Cardiac septum (tissue), 1 donor: ENCODE measurements at regions not wholly inside any gene's neighbourhood (a gene's known extent, or its start where the extent isn't known, plus 50 kb on each side); places are given as distances from the start of the nearest gene placed in this dataset.
"Not testable (repeated sequence)": the region's sequence is repeated elsewhere in the genome, so short reads cannot be mapped to it uniquely, and the experiment has no call there.

Experiments used
- DNase-seq: peaks from one replicate; pipeline ENCODE4 v3.0.0-alpha.2; 2020; ENCODE audit warnings: low spot score
- intact Hi-C: fragments of 100-400 bp; cut with DNase I; formaldehyde crosslinking; loops from one replicate; pipeline ENCODE4 v1.14.0; 2022
- donor health status: DM: no; HTN: no; CAD: no.

GRCh38 chrX:5341902-5342301 lies 886.8 kb downstream of the NLGN4X start:
- intact Hi-C loops: no loop called here
- DNase-seq: no peak

DNA sequence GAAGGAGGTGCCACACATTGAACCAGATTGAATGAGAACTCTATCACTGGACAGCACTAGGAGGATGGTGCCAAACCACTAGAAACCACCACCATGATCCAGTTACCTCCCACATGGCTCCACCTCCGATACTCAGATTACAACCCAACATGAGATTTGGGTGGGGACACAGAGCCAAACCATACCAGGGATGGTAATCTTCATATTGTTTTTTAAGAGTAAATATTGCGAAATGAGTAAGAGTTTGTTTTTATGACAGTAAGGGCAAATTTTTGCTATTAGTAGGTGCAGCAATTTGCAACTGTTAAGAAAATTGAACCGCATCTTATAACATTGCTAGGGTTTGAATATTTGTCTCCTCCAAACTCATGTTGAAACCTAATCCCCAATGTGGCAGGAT lies 891.5 kb downstream of the NLGN4X start:
- no peak for DNase-seq
- intact Hi-C loops: no loop called here

- intact Hi-C loops: no loop called here
- DNase-seq: no peak
These were observed 904.1 kb downstream of the NLGN4X start for GRCh38 chrX:5324546-5324945.

DNA sequence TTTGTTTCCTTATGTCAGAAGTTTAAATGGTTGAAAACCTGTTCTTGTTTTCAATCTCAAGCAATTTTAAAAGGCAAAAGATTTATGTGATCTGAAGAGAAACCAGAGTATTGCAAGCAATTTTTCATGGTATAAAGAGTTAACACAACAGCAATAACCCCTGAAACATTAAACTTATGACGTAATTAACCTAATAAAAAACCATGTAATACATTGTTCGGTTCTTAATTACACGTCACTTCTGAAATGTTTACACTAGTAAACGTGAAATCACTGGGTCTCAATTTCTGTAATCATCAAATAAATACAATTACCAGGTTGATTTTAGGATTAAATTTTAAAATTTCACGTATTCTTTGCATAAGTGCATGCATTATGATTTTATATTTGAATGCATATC lies 914.5 kb downstream of the NLGN4X start:
- no peak for DNase-seq
- intact Hi-C loops: no loop called here

- no peak for DNase-seq
- intact Hi-C loops: no loop called here
These were observed 921.3 kb downstream of the NLGN4X start for GRCh38 chrX:5307416-5307815.

DNA sequence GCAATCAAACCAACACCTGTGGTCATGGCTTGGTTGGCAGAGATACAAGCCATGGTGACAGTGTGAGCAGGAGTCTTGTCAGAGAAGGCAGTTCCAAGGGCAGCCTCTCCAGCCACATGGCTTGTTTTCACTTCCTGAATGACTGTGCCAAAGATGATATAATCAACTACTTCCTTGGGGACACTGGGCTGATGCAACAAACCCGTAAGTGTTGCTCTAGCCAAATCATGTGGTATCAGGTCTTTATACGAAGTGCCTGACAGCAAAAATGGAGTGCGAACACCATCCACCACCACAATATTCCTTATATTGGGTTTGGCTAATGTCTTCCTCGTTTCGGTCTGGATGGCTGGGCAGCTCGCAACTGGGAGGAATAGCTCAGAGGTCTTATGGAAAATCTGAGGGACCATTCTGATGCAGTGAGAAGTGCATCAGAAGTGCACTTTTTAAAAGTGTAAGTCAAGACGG lies 922.0 kb downstream of the NLGN4X start:
- DNase-seq: no peak
- intact Hi-C loops: no loop called here

- intact Hi-C loops: no loop called here
- DNase-seq: no peak
These were observed 923.2 kb downstream of the NLGN4X start for GRCh38 chrX:5305452-5305851.

- DNase-seq: no peak
- intact Hi-C loops: no loop called here
These were observed 933.7 kb downstream of the NLGN4X start for GRCh38 chrX:5295004-5295403.

DNA sequence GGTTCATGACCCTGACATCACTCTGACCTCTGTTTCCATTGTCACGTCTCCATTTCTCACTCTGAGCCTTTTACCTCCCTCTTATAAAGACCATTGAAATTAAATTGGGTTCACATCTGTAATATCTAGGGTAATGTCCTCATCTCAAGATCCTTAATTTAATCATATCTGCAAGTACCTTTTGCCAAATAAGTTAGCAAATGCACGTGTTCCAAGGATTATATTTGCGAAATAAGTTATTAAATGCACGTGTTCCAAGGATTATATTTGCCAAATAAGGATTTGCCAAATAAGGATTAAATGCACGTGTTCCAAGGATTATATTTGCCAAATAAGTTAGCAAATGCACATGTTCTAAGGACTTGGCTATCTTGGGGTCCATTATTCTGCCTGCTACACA lies 938.0 kb downstream of the NLGN4X start:
- DNase-seq: no peak
- intact Hi-C loops: no loop called here

- intact Hi-C loops: not testable (repeated sequence)
These were observed 938.7 kb downstream of the NLGN4X start for GRCh38 chrX:5289949-5290348.

GRCh38 chrX:5278908-5279307 lies 949.8 kb downstream of the NLGN4X start:
- intact Hi-C loops: no loop called here

More at GRCh38 chrX:5289949-5290348, 938.7 kb downstream of the NLGN4X start:
- not testable (repeated sequence) for DNase-seq

GRCh38 chrX:5265324-5265850 lies 963.3 kb downstream of the NLGN4X start:
- intact Hi-C loops: no loop called here
- DNase-seq: no peak

More at GRCh38 chrX:5278908-5279307, 949.8 kb downstream of the NLGN4X start:
- no peak for DNase-seq

GRCh38 chrX:5250106-5250505 lies 978.6 kb downstream of the NLGN4X start:
- no peak for DNase-seq
- intact Hi-C loops: no loop called here

- DNase-seq: no peak
- intact Hi-C loops: no loop called here
These were observed 986.4 kb downstream of the NLGN4X start for GRCh38 chrX:5242091-5242790.

DNA sequence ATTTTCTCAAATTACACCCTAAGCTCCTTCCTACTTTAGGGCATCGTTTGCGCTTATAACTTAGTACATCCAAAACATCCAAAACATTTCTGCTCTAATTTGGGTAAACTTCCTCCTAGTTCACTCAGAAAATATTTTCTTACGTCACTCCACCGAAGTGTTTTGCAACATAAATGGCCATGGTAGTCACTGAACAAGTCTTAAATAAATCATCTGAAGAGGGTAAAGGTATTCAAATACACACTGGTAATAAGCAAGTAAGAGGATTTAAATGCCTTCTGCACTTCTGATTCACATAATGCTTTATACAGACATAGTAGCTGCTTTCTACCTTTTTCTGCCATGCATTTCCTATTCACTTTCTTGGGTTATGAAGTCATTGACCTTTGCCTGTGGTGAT lies 991.9 kb downstream of the NLGN4X start:
- intact Hi-C loops: no loop called here
- no peak for DNase-seq

DNA sequence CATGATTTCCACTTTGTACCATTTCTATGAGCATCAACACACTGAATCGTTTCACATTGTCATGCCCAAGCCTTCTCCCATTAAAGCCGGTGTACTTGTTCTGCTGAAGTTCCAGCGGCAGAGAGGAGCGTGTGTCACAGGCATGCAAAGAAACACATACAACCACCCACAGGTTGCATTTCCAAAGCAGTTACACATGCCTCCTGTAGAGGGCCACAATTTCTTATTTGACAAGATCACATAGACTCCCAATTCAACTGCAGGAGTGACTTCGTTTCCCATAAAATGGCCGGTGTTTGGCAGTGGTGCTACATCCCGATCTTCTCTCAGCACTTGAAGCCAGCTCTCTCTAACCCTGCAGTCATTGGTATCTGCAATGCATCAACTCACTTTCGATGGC lies 992.6 kb downstream of the NLGN4X start:
- no peak for DNase-seq
- intact Hi-C loops: no loop called here

DNA sequence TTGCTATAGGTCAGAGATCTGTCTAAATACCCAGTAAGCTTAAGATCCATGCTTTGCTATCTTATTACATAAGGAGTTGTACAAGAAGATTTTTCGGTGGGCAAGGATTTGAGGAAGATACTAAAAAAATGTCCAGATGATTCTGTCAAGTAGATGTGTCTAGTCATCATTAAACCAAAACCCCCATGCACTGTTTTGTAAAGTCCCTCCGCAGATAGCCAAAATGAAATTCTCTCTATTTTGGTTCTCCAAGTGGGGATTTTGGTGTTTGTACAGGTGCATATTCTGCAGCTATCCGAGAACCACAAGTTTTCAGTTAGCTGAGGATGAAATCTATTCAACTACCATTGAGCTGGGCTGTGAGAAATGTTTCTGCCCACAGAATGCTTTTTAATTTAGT lies 994.8 kb downstream of the NLGN4X start:
- no peak for DNase-seq
- intact Hi-C loops: no loop called here

DNA sequence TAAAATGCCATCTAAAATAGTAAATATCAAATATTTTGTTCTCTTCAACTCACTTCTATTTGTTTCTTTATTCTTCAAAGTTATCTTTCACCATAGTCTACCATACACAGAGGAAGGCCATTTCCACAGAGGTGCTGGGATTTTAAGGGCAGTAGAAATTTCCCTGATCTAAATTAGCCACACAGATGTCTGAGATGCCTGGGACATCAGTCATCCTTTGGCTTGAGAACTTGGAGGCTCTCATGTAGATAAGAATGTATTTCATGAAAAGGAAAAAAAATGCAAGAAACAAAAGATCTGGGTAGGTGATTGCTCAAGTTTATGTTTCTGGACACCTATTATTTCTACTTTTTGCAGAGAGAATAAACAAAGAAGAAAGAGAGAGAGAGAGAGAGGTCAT lies 1008.2 kb downstream of the NLGN4X start:
- no peak for DNase-seq
- intact Hi-C loops: no loop called here

- no peak for DNase-seq
- intact Hi-C loops: no loop called here
These were observed 1033.9 kb downstream of the NLGN4X start for GRCh38 chrX:5194806-5195205.

DNA sequence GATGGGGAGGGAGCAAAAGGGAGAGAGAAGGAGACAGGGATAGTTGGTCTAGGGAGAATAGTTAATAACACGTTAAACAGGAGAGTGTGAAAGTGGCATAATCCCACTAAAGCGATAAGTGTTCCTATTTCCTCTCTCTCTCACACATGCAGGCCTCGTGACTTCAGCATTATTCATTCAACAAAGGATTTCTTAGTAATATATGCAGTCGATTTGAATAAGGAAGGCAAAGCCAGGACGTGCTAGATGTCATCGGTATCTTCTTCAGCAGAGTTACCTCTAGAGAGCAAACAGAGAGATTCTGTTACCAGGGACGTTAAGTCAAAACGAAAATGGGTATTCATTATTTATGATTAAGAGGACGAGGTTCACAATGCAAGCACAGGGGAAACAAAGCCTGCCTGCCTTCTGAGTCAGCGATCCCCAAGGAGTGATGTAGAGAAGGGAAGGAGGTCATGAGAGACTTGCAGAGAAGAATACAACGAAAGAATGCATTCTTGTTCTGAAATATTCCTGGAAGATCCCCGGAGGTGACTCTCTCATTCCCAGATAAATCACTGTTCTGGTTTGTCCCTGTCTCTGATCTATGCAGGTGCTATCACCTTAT lies 1048.4 kb downstream of the NLGN4X start:
- intact Hi-C loops: no loop called here
- DNase-seq: no peak

- DNase-seq: no peak
- intact Hi-C loops: no loop called here
These were observed 1051.9 kb downstream of the NLGN4X start for GRCh38 chrX:5176766-5177165.
